ENCODE measurements at regions not wholly inside any gene's neighbourhood (a gene's known extent, or its start where the extent isn't known, plus 50 kb on each side); places are given as distances from the start of the nearest gene placed in this dataset.

DNA sequence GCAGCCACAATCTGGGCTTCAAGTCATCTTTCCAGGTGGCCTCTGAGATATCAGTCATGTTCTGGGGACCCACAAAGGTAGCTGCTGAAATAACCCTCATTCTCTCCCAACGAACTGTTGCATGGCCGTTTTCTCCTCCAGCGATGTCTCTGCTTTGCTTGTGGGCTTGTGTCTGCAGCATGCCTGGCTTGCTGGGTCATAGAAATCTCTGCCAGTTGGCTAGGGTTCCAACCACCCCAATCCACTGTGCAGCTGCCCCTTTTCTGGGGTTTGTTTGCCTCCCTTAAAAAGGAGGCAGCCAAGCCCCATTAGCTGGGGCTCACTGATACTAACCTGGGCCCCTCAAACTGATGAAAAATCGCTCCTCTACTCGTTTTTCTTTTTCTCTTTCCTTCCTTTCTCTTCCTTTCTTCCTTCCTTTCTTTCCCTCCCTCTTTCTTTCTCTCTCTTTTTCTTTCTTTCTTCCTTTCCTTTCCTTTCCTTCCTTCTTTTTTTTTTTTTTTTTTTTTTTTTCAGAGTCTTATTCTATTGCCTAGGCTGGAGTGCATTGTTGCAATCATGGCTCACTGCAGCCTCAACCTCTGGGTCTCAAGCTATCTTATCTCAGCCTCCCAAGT is 680.0 kb downstream of the EPHA4 start:
- no peaks in the 10 kb centered on the region for H3K4me1 Mint-ChIP-seq
- DNase-seq (ENCODE audit: low spot score in 2 of 2) (no peak), ATAC-seq (no peak)
- H3K27ac Mint-ChIP-seq, result no peak overlapping the region
- H3K36me3 Mint-ChIP-seq, result no peaks in the 10 kb centered on the region
- H3K9me3 Mint-ChIP-seq, result no peaks in the 10 kb centered on the region
- no peak overlapping the region for H3K4me3 Mint-ChIP-seq

- Mint-ChIP-seq H3K9me3 (no peaks in the 10 kb centered on the region), H3K27ac (no peak overlapping the region), H3K36me3 (no peaks in the 10 kb centered on the region), H3K4me3 (no peak overlapping the region), H3K4me1 (no peaks in the 10 kb centered on the region)
- ATAC-seq (no peak), DNase-seq (ENCODE audit: low spot score in 2 of 2) (no peak)
Observed at GRCh38 chr2:220893411-220893810, 678.7 kb downstream of the EPHA4 start.

DNA sequence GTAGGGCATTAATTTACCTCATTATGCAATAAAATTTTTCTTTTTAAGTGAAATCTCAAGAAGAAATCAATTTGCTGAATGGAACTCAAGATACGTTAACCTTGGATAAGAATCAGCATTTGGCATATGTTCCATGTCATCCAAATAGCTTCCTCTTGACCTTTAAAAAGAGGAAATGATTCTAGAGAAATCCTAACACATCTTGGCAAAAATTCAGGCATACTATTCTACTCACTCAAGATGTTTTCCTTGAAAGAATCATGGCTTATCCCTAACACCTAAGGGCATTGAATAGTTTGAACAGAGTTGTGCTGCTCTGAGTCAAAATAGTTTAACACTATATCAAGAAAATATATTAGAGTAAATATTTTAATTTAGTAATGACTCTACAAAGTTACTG is 678.0 kb downstream of the EPHA4 start:
- Mint-ChIP-seq H3K4me3 (no peak overlapping the region), H3K4me1 (no peaks in the 10 kb centered on the region), H3K36me3 (no peaks in the 10 kb centered on the region), H3K27ac (no peak overlapping the region), H3K9me3 (no peaks in the 10 kb centered on the region)
- DNase-seq (ENCODE audit: low spot score in 2 of 2), result no peak
- no peak for ATAC-seq

DNA sequence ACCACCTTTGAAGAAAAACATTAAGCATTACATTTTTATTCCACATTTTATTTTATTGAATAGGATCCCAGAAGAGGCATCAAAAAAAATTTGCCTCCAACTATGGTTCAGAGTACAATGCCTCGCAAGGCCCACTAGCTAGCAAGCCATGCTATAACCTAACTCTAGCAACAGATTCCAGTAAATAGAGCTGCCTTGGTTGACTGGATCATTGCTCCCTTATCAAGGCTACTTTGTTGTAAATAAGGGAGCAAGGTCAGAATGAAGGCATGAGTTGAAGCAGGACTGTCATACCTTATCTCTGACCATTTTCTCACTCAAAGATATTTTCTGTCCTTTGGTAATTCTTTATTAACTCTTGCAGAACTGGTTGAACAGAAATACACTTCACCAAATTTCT is 672.6 kb downstream of the EPHA4 start:
- H3K4me3 Mint-ChIP-seq, result no peak overlapping the region
- no peak overlapping the region for H3K27ac Mint-ChIP-seq
- no peaks in the 10 kb centered on the region for H3K36me3 Mint-ChIP-seq
- no peak for DNase-seq (ENCODE audit: low spot score in 2 of 2)
- ATAC-seq, result no peak
- no peaks in the 10 kb centered on the region for H3K9me3 Mint-ChIP-seq
- no peaks in the 10 kb centered on the region for H3K4me1 Mint-ChIP-seq

- Mint-ChIP-seq H3K4me1 (no peaks in the 10 kb centered on the region), H3K4me3 (no peak overlapping the region), H3K27ac (no peak overlapping the region), H3K36me3 (no peaks in the 10 kb centered on the region), H3K9me3 (no peaks in the 10 kb centered on the region)
- DNase-seq (ENCODE audit: low spot score in 2 of 2), result no peak
- ATAC-seq, result no peak
Observed at GRCh38 chr2:220904015-220904414, 668.1 kb downstream of the EPHA4 start.

- Mint-ChIP-seq H3K27ac (no peak overlapping the region), H3K9me3 (no peaks in the 10 kb centered on the region), H3K36me3 (no peaks in the 10 kb centered on the region), H3K4me1 (no peaks in the 10 kb centered on the region), H3K4me3 (no peak overlapping the region)
- DNase-seq (ENCODE audit: low spot score in 2 of 2), result no peak
- ATAC-seq, result no peak
Observed at GRCh38 chr2:220913384-220913783, 658.7 kb downstream of the EPHA4 start.

DNA sequence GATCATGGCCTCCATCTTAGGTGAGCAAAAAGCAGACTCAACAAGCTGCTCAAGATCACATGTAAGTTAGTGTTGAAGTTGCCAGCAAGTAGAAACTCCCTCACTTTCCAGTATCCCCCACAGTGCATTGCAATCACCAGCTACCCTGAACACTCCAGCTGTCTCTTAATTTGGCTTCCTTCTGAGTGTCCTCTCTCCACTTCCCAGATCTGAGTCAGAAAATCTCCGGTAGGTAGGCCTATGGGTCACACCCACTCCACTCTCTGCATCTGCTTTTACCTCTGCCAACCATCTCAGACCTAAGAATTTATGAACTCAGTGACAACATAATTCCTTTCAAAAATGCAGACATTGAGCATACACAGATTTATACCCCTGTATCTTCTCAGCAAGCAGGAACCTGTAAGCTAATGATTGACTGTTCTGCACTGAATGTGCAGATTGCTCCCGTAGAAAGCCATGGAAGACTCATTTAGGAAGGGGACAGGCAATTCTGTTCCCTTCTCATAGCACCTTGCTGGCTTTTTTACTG is 656.9 kb downstream of the EPHA4 start:
- Mint-ChIP-seq H3K36me3 (no peaks in the 10 kb centered on the region), H3K4me3 (no peak overlapping the region), H3K27ac (no peak overlapping the region), H3K4me1 (no peaks in the 10 kb centered on the region), H3K9me3 (no peaks in the 10 kb centered on the region)
- ATAC-seq (no peak), DNase-seq (ENCODE audit: low spot score in 2 of 2) (no peak)

GRCh38 chr2:220916931-220917330 is 655.2 kb downstream of the EPHA4 start:
- no peak for DNase-seq (ENCODE audit: low spot score in 2 of 2)
- H3K27ac Mint-ChIP-seq, result no peak overlapping the region
- ATAC-seq, result no peak
- H3K36me3 Mint-ChIP-seq, result no peaks in the 10 kb centered on the region
- no peaks in the 10 kb centered on the region for H3K9me3 Mint-ChIP-seq
- H3K4me1 Mint-ChIP-seq, result no peaks in the 10 kb centered on the region
- H3K4me3 Mint-ChIP-seq, result no peak overlapping the region

GRCh38 chr2:220930271-220931076 is 641.6 kb downstream of the EPHA4 start:
- H3K4me1 Mint-ChIP-seq, result peaks cover 1% of the 10 kb centered on the region
- H3K27ac Mint-ChIP-seq, result no peak overlapping the region
- peak; percentile 59 for ATAC-seq
- H3K4me3 Mint-ChIP-seq, result no peak overlapping the region
- no peaks in the 10 kb centered on the region for H3K36me3 Mint-ChIP-seq
- peaks cover 3% of the 10 kb centered on the region for H3K9me3 Mint-ChIP-seq
- no peak for DNase-seq (ENCODE audit: low spot score in 2 of 2)

GRCh38 chr2:220931491-220931890 is 640.6 kb downstream of the EPHA4 start:
- DNase-seq (ENCODE audit: low spot score in 2 of 2) (no peak), ATAC-seq (no peak)
- H3K4me3 Mint-ChIP-seq, result no peak overlapping the region
- H3K27ac Mint-ChIP-seq, result no peak overlapping the region
- H3K4me1 Mint-ChIP-seq, result peaks cover 12% of the 10 kb centered on the region
- H3K9me3 Mint-ChIP-seq, result peaks cover 3% of the 10 kb centered on the region
- H3K36me3 Mint-ChIP-seq, result no peaks in the 10 kb centered on the region

- Mint-ChIP-seq H3K9me3 (peaks cover 2% of the 10 kb centered on the region), H3K36me3 (no peaks in the 10 kb centered on the region), H3K27ac (no peak overlapping the region), H3K4me1 (peaks cover 14% of the 10 kb centered on the region), H3K4me3 (no peak overlapping the region)
- DNase-seq (ENCODE audit: low spot score in 2 of 2) (no peak), ATAC-seq (no peak)
Observed at GRCh38 chr2:220932041-220932440, 640.1 kb downstream of the EPHA4 start.

DNA sequence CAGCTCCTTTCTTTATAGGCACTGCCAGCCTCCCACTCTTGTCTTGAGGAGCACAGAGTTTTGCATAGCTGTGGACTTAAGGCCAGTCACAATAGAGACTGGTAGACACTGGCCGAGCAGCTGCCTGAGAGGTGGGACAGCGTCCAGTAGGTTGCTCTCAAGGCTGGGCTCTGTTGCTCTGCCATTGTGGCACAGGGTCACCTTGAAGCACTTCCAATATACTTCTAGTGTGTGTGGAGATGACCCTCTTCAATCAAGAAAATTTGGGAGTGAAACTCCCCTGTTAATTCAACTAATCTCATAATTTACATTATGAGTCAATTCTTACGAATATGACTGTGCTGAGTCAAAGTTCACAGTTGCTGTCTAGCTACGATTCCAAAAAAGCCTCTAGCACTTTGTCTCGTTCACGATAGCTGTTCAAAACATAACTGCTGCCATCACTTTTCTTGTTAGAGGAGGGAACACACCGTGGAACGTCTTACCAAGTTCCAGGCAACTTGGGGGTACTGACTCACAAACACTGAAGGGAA is 636.2 kb downstream of the EPHA4 start:
- no peaks in the 10 kb centered on the region for H3K36me3 Mint-ChIP-seq
- ATAC-seq, result peak; percentile 95
- H3K4me1 Mint-ChIP-seq, result peaks cover 14% of the 10 kb centered on the region
- H3K4me3 Mint-ChIP-seq, result peak overlapping the region; percentile 22
- DNase-seq (ENCODE audit: low spot score in 2 of 2), result peak in 1 of 2 donors; percentile 69
- no peaks in the 10 kb centered on the region for H3K9me3 Mint-ChIP-seq
- peak overlapping the region; percentile 79 for H3K27ac Mint-ChIP-seq

DNA sequence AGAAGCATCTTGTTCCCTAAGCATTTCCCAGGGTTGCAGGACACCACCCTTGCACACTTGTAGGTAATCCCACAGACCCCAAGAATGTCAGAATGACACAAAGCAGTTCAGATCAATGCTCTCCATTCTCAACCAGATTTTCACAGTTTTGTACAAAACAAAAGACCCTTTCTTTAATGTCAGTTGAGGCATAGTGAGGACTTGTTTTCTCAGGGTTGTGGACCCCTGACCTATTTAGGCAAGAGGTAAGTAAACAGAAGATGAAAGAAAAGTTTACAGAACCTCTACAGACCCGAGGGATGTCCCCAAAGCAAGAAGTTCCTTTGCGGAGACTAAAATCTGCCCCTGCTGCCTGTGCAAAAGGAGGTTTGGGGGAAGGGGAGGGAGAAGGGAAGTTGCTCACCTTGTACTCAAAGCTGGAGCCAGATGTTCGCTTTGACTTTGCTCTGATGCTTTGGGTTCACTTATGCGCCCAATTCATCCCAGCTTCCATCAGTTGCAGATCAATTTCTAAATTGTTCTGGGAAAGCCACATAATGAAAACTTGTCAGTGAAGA is 635.4 kb downstream of the EPHA4 start:
- no peaks in the 10 kb centered on the region for H3K36me3 Mint-ChIP-seq
- peaks cover 14% of the 10 kb centered on the region for H3K4me1 Mint-ChIP-seq
- H3K4me3 Mint-ChIP-seq, result peak overlapping the region; percentile 22
- peak overlapping the region; percentile 79 for H3K27ac Mint-ChIP-seq
- H3K9me3 Mint-ChIP-seq, result no peaks in the 10 kb centered on the region
- DNase-seq (ENCODE audit: low spot score in 2 of 2) (no peak), ATAC-seq (no peak)

GRCh38 chr2:220937245-220937644 is 634.9 kb downstream of the EPHA4 start:
- ATAC-seq, result no peak
- no peak for DNase-seq (ENCODE audit: low spot score in 2 of 2)
- no peak overlapping the region for H3K4me3 Mint-ChIP-seq
- no peaks in the 10 kb centered on the region for H3K36me3 Mint-ChIP-seq
- H3K27ac Mint-ChIP-seq, result no peak overlapping the region
- peaks cover 14% of the 10 kb centered on the region for H3K4me1 Mint-ChIP-seq
- H3K9me3 Mint-ChIP-seq, result no peaks in the 10 kb centered on the region

GRCh38 chr2:220940646-220941045 is 631.5 kb downstream of the EPHA4 start:
- Mint-ChIP-seq H3K27ac (no peak overlapping the region), H3K36me3 (no peaks in the 10 kb centered on the region), H3K9me3 (no peaks in the 10 kb centered on the region), H3K4me1 (peaks cover 11% of the 10 kb centered on the region), H3K4me3 (no peak overlapping the region)
- DNase-seq (ENCODE audit: low spot score in 2 of 2), result no peak
- no peak for ATAC-seq

DNA sequence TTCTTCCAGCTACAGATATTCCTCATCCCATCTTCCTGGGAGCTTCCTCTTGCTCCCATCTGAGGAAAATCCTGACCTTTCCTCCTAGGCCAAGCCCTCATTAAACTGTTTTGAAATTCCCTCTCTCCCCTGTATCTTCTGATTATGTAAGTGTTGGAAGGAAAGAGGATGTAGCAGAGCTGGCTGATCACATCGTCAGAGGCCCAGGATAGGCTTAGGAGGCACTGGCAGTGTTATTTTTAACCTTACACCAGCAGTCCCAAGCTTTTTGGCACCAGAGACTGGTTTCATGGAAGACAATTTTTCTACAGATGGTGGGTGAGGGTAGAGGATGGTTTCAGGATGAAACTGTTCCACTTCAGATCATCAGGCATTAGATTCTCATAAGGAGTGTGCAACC is 630.4 kb downstream of the EPHA4 start:
- no peak overlapping the region for H3K4me3 Mint-ChIP-seq
- ATAC-seq, result no peak
- no peak for DNase-seq (ENCODE audit: low spot score in 2 of 2)
- peaks cover under 1% of the 10 kb centered on the region for H3K4me1 Mint-ChIP-seq
- H3K36me3 Mint-ChIP-seq, result no peaks in the 10 kb centered on the region
- no peaks in the 10 kb centered on the region for H3K9me3 Mint-ChIP-seq
- H3K27ac Mint-ChIP-seq, result no peak overlapping the region

Data from stimulated activated effector memory CD8-positive, alpha-beta T cell treated with anti-CD3 and anti-CD28 coated beads, Interleukin-12 subunit alpha, Interleukin-12 subunit beta, amount 100 ng/mL, for 72 hours (primary cell).